GM19438 (cell line): ENCODE measurements at regions not wholly inside any gene's neighbourhood (a gene's known extent, or its start where the extent isn't known, plus 50 kb on each side); places are given as distances from the start of the nearest gene placed in this dataset.
"Not testable (repeated sequence)": the region's sequence is repeated elsewhere in the genome, so short reads cannot be mapped to it uniquely, and the experiment has no call there.

ENCODE experiments used
- ATAC-seq: cut with Tn5 transposase; IDR thresholded peaks from one replicate; pipeline ENCODE4 v1.9.1; 2021; ENCODE audit warnings: low read depth; ENCODE audit not compliant: unreplicated experiment

GRCh38 chr11:115653076-115653475 lies 148.9 kb upstream of the CADM1 start:
- no peak for ATAC-seq

DNA sequence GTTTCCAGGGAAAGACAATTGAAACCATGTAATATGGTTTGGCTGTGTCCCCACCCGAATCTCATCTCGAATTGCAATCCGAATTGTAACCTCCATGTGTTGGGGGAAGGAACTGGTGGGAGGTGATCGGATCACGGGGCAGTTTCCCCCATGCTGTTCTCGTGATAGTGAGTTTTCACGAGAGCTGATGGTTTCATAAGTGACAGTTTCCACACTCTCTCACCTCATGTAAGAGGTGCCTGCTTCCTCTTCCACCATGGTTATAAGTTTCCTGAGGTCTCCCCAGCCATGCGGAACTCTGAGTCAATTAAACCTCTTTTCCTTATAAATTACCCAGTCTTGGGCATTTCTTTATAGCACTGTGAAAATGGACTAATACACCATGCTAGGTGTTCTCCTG lies 148.3 kb upstream of the CADM1 start:
- no peak for ATAC-seq

DNA sequence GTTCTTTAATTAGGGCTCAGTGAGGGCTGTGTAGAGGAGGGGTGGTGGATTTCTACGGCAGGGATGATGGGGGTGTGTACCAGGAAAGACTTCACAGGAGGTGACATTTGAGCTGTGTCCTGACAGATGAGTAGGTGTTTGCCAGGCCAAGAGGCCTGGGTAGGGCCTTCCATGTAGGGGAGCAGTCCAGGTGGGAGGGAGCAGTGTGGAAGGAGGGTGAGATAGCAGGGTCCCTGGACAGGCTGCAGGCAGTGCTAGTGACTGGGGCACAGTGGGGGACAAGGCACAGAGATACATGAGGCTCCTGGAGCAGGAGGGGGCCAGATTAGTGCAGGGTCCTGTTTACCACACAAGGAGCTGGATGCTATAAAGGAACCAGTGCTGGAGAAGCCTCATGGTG lies 147.9 kb upstream of the CADM1 start:
- no peak for ATAC-seq

DNA sequence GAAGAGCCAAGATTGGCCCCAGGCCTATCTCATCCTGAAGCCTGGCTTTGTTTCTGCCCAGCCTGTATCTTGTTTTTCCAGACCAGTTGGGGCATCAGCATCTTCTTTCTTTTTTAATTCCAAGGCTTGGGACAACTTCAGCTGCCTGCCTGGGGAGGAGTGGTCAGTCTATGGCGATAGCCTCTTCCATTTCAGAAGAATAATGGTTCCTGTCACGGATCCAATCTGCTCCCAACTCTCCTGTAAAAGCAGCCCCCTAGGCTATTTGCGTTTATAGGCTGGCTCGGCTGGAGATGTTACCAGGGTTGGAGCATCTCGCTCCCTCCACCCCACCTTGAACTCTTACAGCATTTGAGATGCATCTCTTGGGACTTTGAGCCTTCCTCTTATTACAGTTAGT lies 145.2 kb upstream of the CADM1 start:
- no peak for ATAC-seq

- ATAC-seq, result no peak
Observed at GRCh38 chr11:115645631-115646317, 141.6 kb upstream of the CADM1 start.

- ATAC-seq, result no peak
Observed at GRCh38 chr11:115644856-115645255, 140.6 kb upstream of the CADM1 start.

- ATAC-seq, result no peak
Observed at GRCh38 chr11:115643549-115644270, 139.5 kb upstream of the CADM1 start.

DNA sequence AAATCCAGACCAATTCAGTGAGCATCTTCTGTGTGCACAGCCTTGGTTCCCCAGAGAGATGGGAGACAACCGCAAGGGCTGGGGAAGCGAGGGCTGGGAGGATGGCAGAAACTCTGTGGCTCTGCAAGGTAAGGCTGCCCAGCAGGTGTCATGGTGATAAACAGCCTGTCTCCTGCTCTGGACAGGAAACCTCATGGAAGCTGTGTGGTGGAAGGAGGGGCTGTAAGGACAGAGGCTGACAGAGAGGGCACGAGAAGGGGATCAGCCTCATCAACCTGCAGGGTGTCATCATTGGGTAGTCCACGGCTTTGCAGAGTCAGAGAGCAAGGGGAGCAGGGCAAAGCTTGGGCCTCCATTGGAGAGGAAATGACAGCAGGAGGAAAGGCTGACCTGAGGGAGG lies 138.4 kb upstream of the CADM1 start:
- no peak for ATAC-seq

DNA sequence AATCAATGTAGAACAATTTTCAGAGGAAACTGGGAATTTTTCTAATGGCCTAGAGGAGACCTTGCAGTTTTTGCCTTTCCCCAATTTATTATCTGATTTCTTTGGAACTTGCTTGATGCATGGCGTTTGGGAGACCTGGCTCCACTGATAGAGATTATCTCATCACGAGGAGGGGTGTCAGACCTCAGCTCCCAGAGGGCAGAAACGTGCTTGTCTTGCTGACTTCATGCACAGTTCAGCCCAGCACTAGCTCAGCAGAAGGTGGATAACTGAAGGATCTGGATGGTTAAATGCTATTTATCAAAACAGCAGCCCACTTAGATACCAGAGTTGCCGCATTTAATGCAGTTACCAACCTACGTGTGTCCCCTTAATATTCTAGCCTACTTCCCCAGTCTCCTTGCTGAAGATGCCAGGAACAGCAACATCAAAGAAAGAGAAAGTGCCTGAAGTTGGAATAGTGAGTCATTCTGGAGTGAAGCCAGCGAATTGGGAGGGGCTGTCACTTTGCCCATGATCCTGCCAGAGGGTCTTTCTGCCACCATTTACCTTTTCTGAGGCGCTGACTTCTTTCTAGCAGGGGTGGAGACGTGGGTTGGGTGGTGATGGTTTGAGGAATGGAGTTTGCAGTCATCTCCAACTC lies 133.5 kb upstream of the CADM1 start:
- no peak for ATAC-seq

DNA sequence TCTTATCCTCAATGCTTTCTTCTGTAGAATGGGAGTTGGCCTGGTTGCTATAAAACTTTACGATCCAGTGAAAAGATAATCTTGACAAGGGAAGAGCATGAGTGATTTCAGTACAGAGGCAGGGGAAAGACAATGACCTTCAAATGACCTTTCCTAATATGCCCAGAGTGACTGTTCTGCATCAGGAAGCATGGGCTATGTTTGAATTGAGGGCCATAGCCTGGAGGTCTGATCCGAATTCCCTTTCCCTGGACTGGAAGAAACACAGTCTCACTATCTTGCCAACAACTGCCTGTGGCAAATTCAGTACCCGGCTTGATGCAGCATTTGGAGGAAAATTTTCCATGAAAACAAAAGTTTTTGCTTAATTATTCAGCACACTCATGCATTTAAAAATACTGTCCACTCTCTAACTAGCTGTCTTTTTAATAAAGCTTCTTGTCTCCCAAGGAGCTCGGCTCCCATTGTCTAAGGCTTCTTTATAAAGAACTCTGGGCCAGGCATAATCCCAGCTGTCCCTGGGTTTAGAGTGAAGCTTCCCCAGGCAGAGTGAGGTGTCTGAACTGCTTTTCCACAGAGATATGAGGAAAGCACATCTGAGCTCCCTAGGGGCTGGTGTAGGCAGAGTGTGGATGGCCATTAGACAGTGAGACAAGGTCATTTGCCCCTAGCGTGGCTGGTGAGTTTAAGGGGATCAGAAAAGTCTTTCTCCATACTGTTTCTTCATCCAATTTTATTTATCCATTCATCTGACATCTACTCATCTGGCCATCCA lies 132.7 kb upstream of the CADM1 start:
- no peak for ATAC-seq

DNA sequence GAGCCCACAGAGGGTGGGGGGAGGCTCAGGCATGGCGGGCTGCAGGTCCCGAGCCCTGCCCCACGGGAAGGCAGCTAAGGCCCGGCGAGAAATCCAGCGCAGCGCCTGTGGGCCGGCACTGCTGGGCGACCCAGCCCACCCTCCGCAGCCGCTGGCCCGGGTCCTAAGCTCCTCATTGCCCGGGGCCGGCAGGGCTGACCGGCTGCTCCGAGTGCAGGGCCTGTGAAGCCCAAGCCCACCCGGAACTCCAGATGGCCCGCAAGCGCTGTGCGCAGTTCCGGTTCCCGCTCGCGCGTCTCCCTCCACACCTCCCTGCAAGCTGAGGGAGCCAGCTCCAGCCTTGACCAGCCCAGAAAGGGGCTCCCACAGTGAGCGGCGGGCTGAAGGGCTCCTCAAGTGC lies 129.8 kb upstream of the CADM1 start:
- not testable (repeated sequence) for ATAC-seq

- ATAC-seq, result no peak
Observed at GRCh38 chr11:115632061-115632460, 127.8 kb upstream of the CADM1 start.

DNA sequence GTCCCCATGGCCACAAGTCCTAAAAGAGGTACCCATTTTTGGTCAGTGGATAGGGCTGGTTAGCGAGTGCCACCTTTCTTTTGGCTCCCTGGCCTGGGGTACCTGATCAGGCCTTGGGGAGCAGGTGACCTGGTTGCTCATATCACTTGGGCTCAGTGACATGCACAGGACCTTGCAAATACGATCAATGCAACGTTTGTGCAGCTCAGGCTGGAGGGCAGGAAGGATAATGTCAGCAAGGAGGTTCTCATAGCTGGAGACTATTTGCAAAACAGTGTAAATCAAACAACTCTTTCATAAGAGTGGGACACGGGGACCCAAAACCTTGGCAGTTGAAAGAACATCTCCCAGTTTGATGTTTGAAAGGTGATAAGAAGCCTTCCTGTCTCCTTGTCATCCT lies 127.4 kb upstream of the CADM1 start:
- no peak for ATAC-seq

DNA sequence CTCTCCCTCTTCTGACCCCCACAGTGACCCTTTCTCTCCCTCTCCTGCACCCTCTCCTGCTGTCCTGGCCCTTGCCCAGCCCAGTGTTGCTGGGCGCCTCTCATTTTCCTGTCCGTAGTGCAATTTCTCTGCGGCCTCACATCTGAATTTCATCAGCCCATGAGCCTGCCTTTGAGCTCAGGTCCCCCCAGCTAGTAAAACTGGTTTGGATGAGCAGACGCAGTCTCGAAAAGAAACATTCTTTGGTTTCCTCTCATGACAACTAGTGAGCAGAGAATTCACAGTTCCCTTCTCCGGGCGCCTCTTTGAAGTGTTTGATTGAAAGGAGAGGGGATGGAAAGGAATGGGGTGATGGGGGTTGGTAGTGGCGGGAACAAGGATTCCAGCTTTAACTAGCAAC lies 126.0 kb upstream of the CADM1 start:
- ATAC-seq, result no peak

- no peak for ATAC-seq
Observed at GRCh38 chr11:115629456-115630015, 125.3 kb upstream of the CADM1 start.

DNA sequence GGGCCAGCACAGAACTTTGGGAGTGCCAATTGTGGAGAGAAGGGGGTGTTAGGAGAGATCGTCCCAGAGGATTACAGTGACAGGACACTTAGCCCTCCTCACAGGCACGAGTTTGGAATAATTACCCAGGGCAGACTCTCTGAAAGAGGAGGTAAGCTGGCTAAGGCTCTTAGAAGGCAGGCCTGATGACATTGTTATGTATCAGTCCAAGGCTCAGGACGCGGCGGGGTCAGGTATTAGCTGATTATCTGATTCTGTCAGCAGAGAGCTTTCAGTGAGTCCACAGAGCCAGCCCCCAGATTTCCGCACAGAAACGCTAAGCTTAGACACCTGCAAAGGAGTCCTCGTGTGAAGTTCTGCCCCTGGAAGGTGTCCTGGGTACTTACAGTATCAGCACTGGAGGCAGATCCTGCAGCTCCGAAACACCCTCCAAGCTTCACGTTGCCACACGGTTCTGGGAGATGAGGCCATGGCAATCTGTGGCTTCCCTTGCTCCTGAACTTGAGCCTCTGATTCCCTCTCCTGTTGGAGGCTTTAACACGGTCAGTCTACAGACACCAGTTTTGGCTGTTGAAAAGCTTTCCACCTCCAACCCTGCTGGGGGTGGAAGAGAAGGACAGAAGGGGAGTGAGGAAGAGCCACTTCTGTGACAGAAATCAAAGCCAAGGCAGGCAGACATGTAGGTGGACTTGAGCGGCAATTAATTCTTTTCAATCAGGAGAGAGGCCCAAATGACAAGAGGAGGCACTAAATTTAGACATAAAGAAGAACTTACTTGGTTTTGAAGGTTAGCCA lies 123.6 kb upstream of the CADM1 start:
- ATAC-seq, result no peak

GRCh38 chr11:115627071-115627470 lies 122.9 kb upstream of the CADM1 start:
- no peak for ATAC-seq

- ATAC-seq, result no peak
Observed at GRCh38 chr11:115626414-115626813, 122.2 kb upstream of the CADM1 start.

DNA sequence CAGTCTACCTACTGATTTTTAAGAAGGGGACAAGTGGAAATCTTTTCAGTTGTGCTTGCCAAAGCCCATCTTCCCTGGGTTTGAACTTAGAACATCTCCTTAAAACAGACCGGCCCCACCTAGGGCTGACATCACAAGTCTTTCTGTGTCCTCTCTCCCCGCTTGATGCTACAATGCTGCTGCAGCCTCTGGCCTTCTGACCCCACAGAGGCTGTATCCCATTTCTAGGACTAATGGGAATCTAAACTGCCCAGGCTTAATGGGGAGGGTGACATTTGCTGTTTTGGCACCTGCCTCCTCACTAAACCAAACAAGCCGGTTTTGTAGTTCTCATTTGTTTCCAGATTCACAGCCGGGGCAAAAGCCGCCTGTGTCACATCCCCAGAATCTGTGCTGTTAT lies 121.3 kb upstream of the CADM1 start:
- ATAC-seq, result no peak

DNA sequence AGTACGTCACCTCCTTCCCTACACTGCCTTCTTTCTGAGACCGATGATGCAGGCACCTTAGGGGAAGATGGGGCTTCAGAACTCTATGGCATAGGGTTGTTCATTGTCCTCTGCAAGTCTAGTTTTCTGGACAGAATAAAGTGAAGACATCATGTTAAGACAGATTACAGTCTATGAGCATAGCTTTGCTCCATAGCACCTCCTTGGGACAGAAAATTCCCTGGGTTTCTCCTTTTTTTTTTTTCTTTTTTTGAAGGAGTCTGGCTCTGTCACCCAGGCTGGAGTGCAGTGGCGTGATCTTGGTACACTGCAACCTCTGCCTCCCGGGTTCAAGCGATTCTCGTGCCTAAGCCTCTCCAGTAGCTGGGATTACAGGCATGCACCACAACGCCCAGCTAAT lies 119.8 kb upstream of the CADM1 start:
- ATAC-seq, result no peak
